Activated naive CD4-positive, alpha-beta T cell treated with anti-CD3 and anti-CD28 coated beads, Interleukin-2, amount 50 U/mL, for 72 hours (primary cell): ENCODE measurements at regions not wholly inside any gene's neighbourhood (a gene's known extent, or its start where the extent isn't known, plus 50 kb on each side); places are given as distances from the start of the nearest gene placed in this dataset.

ENCODE experiments used
- ATAC-seq, 2 donors: fragments of 150-1000 bp; cut with Tn5 transposase; 2 replicates each; pipeline ENCODE4 v1.10.0; 2021; ENCODE audit warnings: mild to moderate bottlenecking in 2 of 2, moderate library complexity in 2 of 2
- DNase-seq, 2 donors: peaks; one replicate each; pipeline ENCODE4 v3.0.0; 2021 to 2022; ENCODE audit warnings: low spot score in 2 of 2
- H3K27ac Mint-ChIP-seq, 2 donors: one replicate each; pipeline ENCODE4 v1.8.0; 2022; ENCODE audit warnings: mild to moderate bottlenecking in 2 of 2, mixed read lengths in 2 of 2
- H3K36me3 Mint-ChIP-seq, 2 donors: one replicate each; pipeline ENCODE4 v1.8.0; 2022; ENCODE audit warnings: mixed read lengths in 2 of 2
- H3K9me3 Mint-ChIP-seq, 2 donors: one replicate each; pipeline ENCODE4 v1.8.0; 2022; ENCODE audit warnings: mixed read lengths in 2 of 2

- Mint-ChIP-seq H3K36me3 (no peaks in the 10 kb centered on the region), H3K27ac (no peak overlapping the region), H3K9me3 (peaks cover 17 to 28% of the 10 kb centered on the region in 2 donors)
- DNase-seq (no peak), ATAC-seq (no peak)
Measured at GRCh38 chr1:106780806-106781569, 275.5 kb upstream of the PRMT6 start.

DNA sequence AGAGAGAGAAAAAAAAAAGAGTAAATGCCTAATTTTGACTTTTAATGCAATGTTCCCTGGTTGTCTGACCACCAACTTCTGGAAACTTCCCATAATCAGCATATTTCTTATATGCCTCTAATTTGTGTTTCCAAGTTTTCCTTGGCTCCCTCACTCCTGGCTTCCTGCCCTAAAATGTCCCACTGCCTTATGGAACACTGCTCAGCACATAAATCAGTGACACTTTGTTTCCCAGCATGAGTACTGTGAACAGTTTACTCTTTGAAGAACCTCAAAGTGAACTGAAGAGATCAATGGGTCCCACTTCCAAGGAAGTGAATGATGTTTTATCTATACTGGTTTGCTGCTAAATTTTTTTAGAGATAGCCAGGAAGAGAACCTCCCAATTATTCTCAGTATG is 271.3 kb upstream of the PRMT6 start:
- DNase-seq = no peak
- Mint-ChIP-seq H3K27ac (no peak overlapping the region), H3K9me3 (peaks cover 26 to 28% of the 10 kb centered on the region in 2 donors), H3K36me3 (no peaks in the 10 kb centered on the region)
- no peak for ATAC-seq

DNA sequence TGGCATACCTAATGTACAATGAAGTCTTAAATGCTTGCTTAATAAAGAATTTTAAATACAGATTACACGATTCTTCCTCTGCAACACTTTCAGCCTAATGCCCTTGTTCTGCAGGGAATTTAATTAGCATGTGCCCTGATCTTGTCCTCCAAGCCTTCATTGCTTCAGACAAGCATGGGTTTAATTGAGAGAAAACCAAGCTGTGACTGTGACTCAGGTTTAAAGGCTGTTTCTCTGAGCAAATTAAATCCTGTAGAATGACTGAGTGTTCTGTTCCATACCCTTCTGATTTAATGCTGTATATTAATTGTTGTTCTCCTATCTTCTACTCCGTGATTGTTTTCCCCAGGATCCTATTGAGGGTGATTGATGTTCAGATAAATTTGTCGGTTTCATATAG is 269.0 kb upstream of the PRMT6 start:
- no peak for ATAC-seq
- Mint-ChIP-seq H3K27ac (no peak overlapping the region), H3K9me3 (peaks cover 18 to 23% of the 10 kb centered on the region in 2 donors), H3K36me3 (no peaks in the 10 kb centered on the region)
- no peak for DNase-seq

- ATAC-seq = no peak
- no peak overlapping the region for H3K27ac Mint-ChIP-seq
- no peaks in the 10 kb centered on the region for H3K36me3 Mint-ChIP-seq
- peaks cover 11 to 18% of the 10 kb centered on the region in 2 donors for H3K9me3 Mint-ChIP-seq
- DNase-seq = no peak
Measured at GRCh38 chr1:106789686-106790085, 266.8 kb upstream of the PRMT6 start.

DNA sequence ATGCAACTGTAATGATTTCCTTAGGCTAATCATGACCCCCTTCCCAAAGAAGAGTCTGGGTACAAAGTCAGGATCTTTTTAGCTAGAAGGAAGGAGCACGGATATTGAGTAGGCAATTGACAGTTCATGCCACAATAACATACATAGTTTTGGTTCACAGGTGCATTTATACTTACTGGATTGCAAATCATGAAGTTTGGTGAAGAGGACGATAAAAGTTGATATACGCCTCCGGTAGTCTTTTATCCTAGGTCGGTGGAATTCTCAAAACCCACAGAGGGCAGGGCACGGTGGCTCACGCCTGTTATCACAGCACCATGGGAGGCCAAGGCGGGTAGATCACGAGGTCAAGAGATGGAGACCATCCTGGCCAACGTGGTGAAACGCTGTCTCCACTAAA is 265.4 kb upstream of the PRMT6 start:
- H3K27ac Mint-ChIP-seq = no peak overlapping the region
- ATAC-seq = no peak
- H3K36me3 Mint-ChIP-seq = no peaks in the 10 kb centered on the region

GRCh38 chr1:106793651-106794050 is 262.8 kb upstream of the PRMT6 start:
- Mint-ChIP-seq H3K27ac (no peak overlapping the region), H3K36me3 (no peaks in the 10 kb centered on the region), H3K9me3 (peaks cover 5 to 13% of the 10 kb centered on the region in 2 donors)
- no peak for ATAC-seq
- no peak for DNase-seq

More for the DNA sequence above, 265.4 kb upstream of the PRMT6 start:
- peaks cover 11 to 18% of the 10 kb centered on the region in 2 donors for H3K9me3 Mint-ChIP-seq
- no peak for DNase-seq

GRCh38 chr1:106798991-106799390 is 257.5 kb upstream of the PRMT6 start:
- Mint-ChIP-seq H3K36me3 (no peaks in the 10 kb centered on the region), H3K27ac (no peak overlapping the region), H3K9me3 (peaks cover 6 to 7% of the 10 kb centered on the region in 2 donors)
- ATAC-seq (no peak), DNase-seq (no peak)

GRCh38 chr1:106802181-106802580 is 254.3 kb upstream of the PRMT6 start:
- Mint-ChIP-seq H3K9me3 (peaks cover 0 to 7% of the 10 kb centered on the region in 2 donors), H3K36me3 (no peaks in the 10 kb centered on the region), H3K27ac (no peak overlapping the region)
- DNase-seq (no peak), ATAC-seq (no peak)

DNA sequence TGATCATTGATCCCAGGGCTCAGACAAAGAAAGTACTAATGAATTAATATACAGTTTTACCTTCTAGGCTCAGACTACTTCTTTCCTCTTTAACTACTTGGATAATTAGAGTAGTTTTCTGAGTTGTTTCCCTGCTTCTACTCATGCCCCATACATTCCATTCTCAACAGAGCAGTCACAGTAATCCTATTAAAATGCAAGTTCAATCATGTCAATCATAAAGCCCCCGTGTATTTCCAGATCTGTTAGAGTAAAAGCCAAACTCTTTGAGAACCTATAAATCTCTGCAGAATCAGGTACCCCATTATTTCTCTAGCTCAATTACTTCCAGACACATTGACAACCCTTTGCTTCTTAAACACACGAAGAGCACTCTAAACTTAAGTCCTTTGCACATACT is 242.1 kb upstream of the PRMT6 start:
- Mint-ChIP-seq H3K9me3 (peaks cover 19 to 21% of the 10 kb centered on the region in 2 donors), H3K36me3 (peaks cover 0 to 8% of the 10 kb centered on the region in 2 donors), H3K27ac (no peak overlapping the region)
- no peak for ATAC-seq
- DNase-seq = no peak

DNA sequence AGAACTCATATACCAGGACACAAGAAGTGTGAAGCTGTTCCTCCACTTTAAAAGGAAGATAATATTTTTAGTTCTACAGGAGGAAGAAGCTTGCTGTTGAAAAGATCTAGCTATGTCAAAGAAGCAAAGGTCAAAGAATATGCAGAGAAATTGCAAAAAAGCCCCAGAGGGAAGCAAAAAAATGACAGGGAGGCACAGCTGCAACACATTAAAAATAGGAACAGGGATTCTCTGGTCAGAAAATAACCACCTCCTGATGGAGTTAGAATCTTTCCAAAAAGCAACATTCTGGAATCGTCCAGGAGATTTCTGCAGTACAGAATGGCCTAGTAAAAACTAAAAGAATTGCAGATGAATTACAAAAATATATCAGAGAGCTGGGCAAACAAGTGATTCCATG is 238.9 kb upstream of the PRMT6 start:
- ATAC-seq (no peak), DNase-seq (no peak)
- no peaks in the 10 kb centered on the region for H3K36me3 Mint-ChIP-seq
- H3K9me3 Mint-ChIP-seq = peaks cover 3 to 17% of the 10 kb centered on the region in 2 donors
- H3K27ac Mint-ChIP-seq = no peak overlapping the region

DNA sequence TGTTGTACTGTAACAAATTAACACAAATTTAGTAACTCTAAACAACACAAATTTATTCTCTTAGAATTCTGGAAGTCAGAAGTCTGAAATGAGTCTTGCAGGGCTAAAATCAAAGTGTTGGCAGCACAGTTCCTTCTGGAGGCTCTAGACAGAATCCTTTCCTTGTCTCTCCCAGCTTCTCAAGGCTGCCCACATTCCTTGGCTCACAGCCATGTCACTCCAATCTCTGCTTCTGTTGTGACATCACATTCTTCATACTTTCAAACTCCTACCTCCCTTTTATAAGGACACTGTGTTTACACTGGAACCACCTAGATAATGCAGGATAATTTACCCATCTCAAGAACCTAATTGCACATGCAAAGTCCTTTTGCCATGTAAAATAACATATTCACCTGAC is 225.0 kb upstream of the PRMT6 start:
- Mint-ChIP-seq H3K27ac (no peak overlapping the region), H3K9me3 (peaks cover 7 to 19% of the 10 kb centered on the region in 2 donors), H3K36me3 (no peaks in the 10 kb centered on the region)
- ATAC-seq (no peak), DNase-seq (no peak)

DNA sequence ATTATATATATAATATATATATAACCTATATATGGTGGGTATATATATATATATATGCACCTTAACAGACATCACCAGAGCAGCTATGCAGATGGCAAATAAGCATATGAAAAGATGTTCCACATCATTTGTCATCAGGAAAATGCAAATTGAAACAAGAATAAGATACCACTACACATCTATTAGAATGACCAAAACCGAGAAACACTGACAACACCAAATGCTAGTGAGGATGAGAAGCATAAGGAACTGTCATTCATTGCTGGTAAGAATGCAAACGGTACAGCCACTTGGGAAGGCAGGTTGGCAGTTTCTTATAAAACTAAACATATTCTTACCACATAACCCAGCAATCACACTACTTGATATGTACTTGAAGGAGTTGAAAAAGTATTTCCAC is 219.8 kb upstream of the PRMT6 start:
- no peaks in the 10 kb centered on the region for H3K36me3 Mint-ChIP-seq
- DNase-seq = no peak
- no peak overlapping the region for H3K27ac Mint-ChIP-seq
- no peak for ATAC-seq
- H3K9me3 Mint-ChIP-seq = peaks cover 7 to 21% of the 10 kb centered on the region in 2 donors

GRCh38 chr1:106843518-106843917 is 213.0 kb upstream of the PRMT6 start:
- DNase-seq = no peak
- Mint-ChIP-seq H3K9me3 (peaks cover 0 to 10% of the 10 kb centered on the region in 2 donors), H3K27ac (no peak overlapping the region), H3K36me3 (no peaks in the 10 kb centered on the region)
- no peak for ATAC-seq

GRCh38 chr1:106846656-106847055 is 209.8 kb upstream of the PRMT6 start:
- peaks cover 6 to 10% of the 10 kb centered on the region in 2 donors for H3K9me3 Mint-ChIP-seq
- DNase-seq (no peak), ATAC-seq (no peak)
- no peaks in the 10 kb centered on the region for H3K36me3 Mint-ChIP-seq
- H3K27ac Mint-ChIP-seq = no peak overlapping the region

GRCh38 chr1:106861110-106861509 is 195.4 kb upstream of the PRMT6 start:
- ATAC-seq (no peak), DNase-seq (no peak)
- Mint-ChIP-seq H3K9me3 (peaks cover 18 to 20% of the 10 kb centered on the region in 2 donors), H3K36me3 (no peaks in the 10 kb centered on the region), H3K27ac (no peak overlapping the region)

DNA sequence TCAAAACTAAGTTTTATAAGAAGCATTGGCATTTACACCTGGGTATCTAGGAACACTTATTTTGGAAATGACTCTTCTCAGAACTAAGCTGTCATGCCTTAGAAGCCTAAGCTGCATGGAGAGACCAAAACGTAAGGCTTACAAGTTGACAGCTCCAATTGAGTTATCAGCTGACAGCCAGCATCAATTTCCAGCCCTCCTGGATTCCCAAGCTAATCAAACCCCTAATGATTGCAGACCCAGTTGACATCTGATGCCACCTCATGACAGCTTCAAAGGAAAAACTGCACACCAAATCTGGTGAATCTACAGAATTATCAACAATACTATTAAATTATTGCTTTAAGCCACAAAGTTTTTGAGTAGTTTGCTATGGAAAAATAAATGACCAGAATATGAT is 187.6 kb upstream of the PRMT6 start:
- DNase-seq (no peak), ATAC-seq (no peak)
- Mint-ChIP-seq H3K27ac (no peak overlapping the region), H3K9me3 (peaks cover 9 to 16% of the 10 kb centered on the region in 2 donors), H3K36me3 (peaks cover 0 to 14% of the 10 kb centered on the region in 2 donors)

DNA sequence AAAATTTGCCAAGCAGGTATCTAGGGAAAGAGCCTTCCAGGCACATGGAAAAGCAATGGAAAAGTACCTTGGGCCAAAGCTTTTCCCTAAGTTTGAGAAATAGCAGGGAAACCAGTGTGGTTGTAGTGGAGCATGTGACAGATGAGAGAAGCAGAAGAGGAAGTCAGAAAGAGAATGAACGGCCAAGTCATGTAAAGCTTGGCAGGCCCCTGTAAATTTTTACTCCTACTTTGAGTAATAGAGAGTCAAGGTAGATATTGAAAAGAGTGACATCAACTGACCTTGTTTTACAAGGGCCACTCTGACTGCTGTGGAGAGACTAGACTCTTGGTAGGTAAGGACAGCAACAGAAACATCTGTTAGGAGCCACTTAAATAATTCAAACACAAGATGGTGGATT is 180.9 kb upstream of the PRMT6 start:
- Mint-ChIP-seq H3K9me3 (peaks cover 5 to 19% of the 10 kb centered on the region in 2 donors), H3K36me3 (peaks cover 0 to 14% of the 10 kb centered on the region in 2 donors), H3K27ac (no peak overlapping the region)
- ATAC-seq (no peak), DNase-seq (no peak)

DNA sequence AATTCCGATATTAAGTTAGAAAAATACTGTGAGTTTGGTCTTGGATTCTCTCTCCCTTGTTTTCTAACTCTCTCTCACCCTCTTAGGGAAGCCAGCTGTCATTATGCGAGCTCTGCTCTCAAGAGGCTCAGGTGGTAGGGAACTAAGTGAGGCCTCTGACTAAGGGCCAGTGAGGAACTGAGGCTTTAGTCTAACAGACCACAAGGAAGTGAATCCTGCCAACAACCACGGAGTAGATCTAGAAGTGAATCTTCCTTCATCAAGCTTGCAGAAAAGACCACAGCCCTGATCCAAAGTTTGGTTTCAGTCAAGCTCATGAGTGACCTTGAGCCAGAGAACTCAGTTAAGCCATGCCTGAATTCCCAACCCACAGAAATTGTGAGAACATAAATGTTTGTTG is 180.1 kb upstream of the PRMT6 start:
- ATAC-seq (no peak), DNase-seq (no peak)
- H3K27ac Mint-ChIP-seq = no peak overlapping the region
- peaks cover 9 to 19% of the 10 kb centered on the region in 2 donors for H3K9me3 Mint-ChIP-seq
- peaks cover 0 to 14% of the 10 kb centered on the region in 2 donors for H3K36me3 Mint-ChIP-seq
